IMR-90 (cell line): ENCODE measurements at regions not wholly inside any gene's neighbourhood (a gene's known extent, or its start where the extent isn't known, plus 50 kb on each side); places are given as distances from the start of the nearest gene placed in this dataset.

Experiments
- ATAC-seq: fragments of 200-7000 bp; cut with Tn5 transposase; 2 replicates; pipeline ENCODE4 v1.9.1; 2020; ENCODE audit warnings: low read depth, mild to moderate bottlenecking, moderate library complexity
- BruUV-seq: library from RNA; stranded (reverse); fragments of 400-500 nt; replicated peaks from 2 replicates; lab custom pipeline; 2021; lab: Mats Ljungman, UMichigan
- CTCF ChIA-PET: fragments of 300-600 bp; formaldehyde crosslinking; extraction: SDS; loops from one replicate; lab custom pipeline; 2021; ENCODE audit warnings: antibody characterized with exemption; lab: Yijun Ruan, JAX
- POLR2A ChIA-PET: fragments of 300-600 bp; sonication (Branson Sonifier 250); formaldehyde crosslinking; loops from one replicate; lab custom pipeline; 2022; ENCODE audit warnings: antibody characterized with exemption; ENCODE audit not compliant: unreplicated experiment; lab: Charles Lee
- DNase-seq: peaks from one replicate; pipeline ENCODE4 v3.0.0; 2013
- H2AFZ ChIP-seq: replicated peaks from 2 replicates; pipeline ENCODE3; 2013; ENCODE audit warnings: low read length, mild to moderate bottlenecking; ENCODE audit not compliant: poor library complexity
- H2AK5ac ChIP-seq: 2 replicates; pipeline ENCODE4 v1.6.1; 2013; ENCODE audit warnings: low read depth, low read length, inconsistent platforms
- H2AK9ac ChIP-seq: replicated peaks from 2 replicates; pipeline ENCODE3; 2013; ENCODE audit warnings: mild to moderate bottlenecking, low read depth, low read length, moderate library complexity; ENCODE audit not compliant: poor library complexity
- H2BK120ac ChIP-seq: 2 replicates; pipeline ENCODE4 v1.6.1; 2013; ENCODE audit warnings: low read depth, low read length, inconsistent platforms
- H2BK15ac ChIP-seq: 3 replicates; pipeline ENCODE4 v1.6.1; 2013; ENCODE audit warnings: low read depth, low read length, inconsistent platforms
- H2BK20ac ChIP-seq: 2 replicates; pipeline ENCODE4 v1.6.1; 2013; ENCODE audit warnings: low read depth, mild to moderate bottlenecking, inconsistent platforms, low read length, moderate library complexity
- H2BK5ac ChIP-seq: 2 replicates; pipeline ENCODE4 v1.6.1; 2013; ENCODE audit warnings: mild to moderate bottlenecking, low read depth, low read length, inconsistent platforms; ENCODE audit not compliant: poor library complexity, severe bottlenecking
- H3K14ac ChIP-seq: replicated peaks from 2 replicates; pipeline ENCODE4 v1.6.1; 2013; ENCODE audit warnings: low read depth, low read length, inconsistent platforms
- H3K18ac ChIP-seq: 2 replicates; pipeline ENCODE4 v1.6.1; 2013; ENCODE audit warnings: low read depth, low read length, control low read depth
- H3K23ac ChIP-seq: 2 replicates; pipeline ENCODE4 v1.6.1; 2013; ENCODE audit warnings: low read depth, low read length, inconsistent platforms
- H3K27ac ChIP-seq: 2 replicates; pipeline ENCODE4 v1.5.1; 2013; ENCODE audit warnings: mild to moderate bottlenecking, control low read depth, low read length; ENCODE audit not compliant: insufficient read depth
- H3K27me3 ChIP-seq: 2 replicates; pipeline ENCODE4 v1.6.1; 2013; ENCODE audit warnings: low read length; ENCODE audit not compliant: control insufficient read depth, insufficient read depth
- H3K36me3 ChIP-seq: 2 replicates; pipeline ENCODE4 v1.6.1; 2013; ENCODE audit warnings: low read length, mixed read lengths; ENCODE audit not compliant: control insufficient read depth, insufficient read depth
- H3K4ac ChIP-seq: 2 replicates; pipeline ENCODE4 v1.6.1; 2013; ENCODE audit warnings: low read depth, low read length, inconsistent platforms
- H3K4me1 ChIP-seq: 2 replicates; pipeline ENCODE4 v1.6.1; 2013; ENCODE audit warnings: low read length, mixed read lengths; ENCODE audit not compliant: control insufficient read depth, insufficient read depth
- H3K4me2 ChIP-seq: 2 replicates; pipeline ENCODE4 v1.6.1; 2013; ENCODE audit warnings: low read depth, mild to moderate bottlenecking, control low read depth, low read length, moderate library complexity
- H3K4me3 ChIP-seq: 2 replicates; pipeline ENCODE4 v1.5.1; 2013; ENCODE audit warnings: low read depth, mild to moderate bottlenecking, control low read depth, low read length, moderate library complexity; ENCODE audit not compliant: insufficient read depth
- H3K56ac ChIP-seq: 2 replicates; pipeline ENCODE4 v1.6.1; 2013; ENCODE audit warnings: low read length, inconsistent platforms; ENCODE audit not compliant: insufficient read depth; ENCODE audit errors: extremely low read depth
- H3K79me1 ChIP-seq, 2 experiments: 2 replicates each; pipeline ENCODE4 v1.6.1; 2013; ENCODE audit warnings: low read length in 2 of 2, inconsistent platforms in 1 of 2, low read depth in 1 of 2
- H3K9ac ChIP-seq: 2 replicates; pipeline ENCODE4 v1.6.1; 2013; ENCODE audit warnings: low read depth, low read length, control low read depth
- H3K9me1 ChIP-seq: 2 replicates; pipeline ENCODE4 v1.6.1; 2013; ENCODE audit warnings: low read length, inconsistent platforms; ENCODE audit not compliant: insufficient read depth
- H3K9me3 ChIP-seq: 2 replicates; pipeline ENCODE4 v1.6.1; 2013; ENCODE audit warnings: low read length; ENCODE audit not compliant: control insufficient read depth, insufficient read depth
- H4K20me1 ChIP-seq: 2 replicates; pipeline ENCODE4 v1.6.1; 2013; ENCODE audit warnings: low read length, inconsistent platforms; ENCODE audit not compliant: insufficient read depth
- H4K5ac ChIP-seq: 2 replicates; pipeline ENCODE4 v1.6.1; 2013; ENCODE audit warnings: mild to moderate bottlenecking, low read depth, low read length, control low read depth
- H4K8ac ChIP-seq, 2 experiments: 2 replicates each; pipeline ENCODE4 v1.6.1; 2013; ENCODE audit warnings: low read depth in 2 of 2, low read length in 2 of 2, control low read depth in 1 of 2, inconsistent platforms in 1 of 2
- H4K91ac ChIP-seq: 2 replicates; pipeline ENCODE4 v1.6.1; 2013; ENCODE audit warnings: low read depth, low read length, inconsistent platforms; ENCODE audit not compliant: insufficient read depth
- BHLHE40 ChIP-seq: fragments of 150-350 bp; IDR thresholded peaks from 2 replicates; pipeline ENCODE4 v1.6.1; 2016; ENCODE audit warnings: mild to moderate bottlenecking, low read depth, low read length
- CEBPB ChIP-seq: IDR thresholded peaks from 2 replicates; pipeline ENCODE4 v1.6.1; 2012; ENCODE audit warnings: low read depth, low read length, improper control_type of control experiment
- CHD1 ChIP-seq: IDR thresholded peaks from 2 replicates; pipeline ENCODE4 v1.6.1; 2012; ENCODE audit warnings: low read depth, low read length, improper control_type of control experiment
- FOS ChIP-seq: fragments of 150-350 bp; IDR thresholded peaks from 2 replicates; pipeline ENCODE4 v1.6.1; 2016; ENCODE audit warnings: low read depth, low read length
- MAFK ChIP-seq: IDR thresholded peaks from 2 replicates; pipeline ENCODE4 v1.6.1; 2012; ENCODE audit warnings: low read depth, low read length, improper control_type of control experiment
- MAZ ChIP-seq: IDR thresholded peaks from 2 replicates; pipeline ENCODE4 v1.6.1; 2012; ENCODE audit warnings: low read depth, mild to moderate bottlenecking, low read length, improper control_type of control experiment, moderate library complexity, borderline replicate concordance
- MXI1 ChIP-seq: IDR thresholded peaks from 2 replicates; pipeline ENCODE4 v1.6.1; 2012; ENCODE audit warnings: low read depth, mild to moderate bottlenecking, low read length, moderate library complexity, borderline replicate concordance
- NFE2L2 ChIP-seq: fragments of 150-350 bp; IDR thresholded peaks from 2 replicates; pipeline ENCODE4 v1.6.1; 2016; ENCODE audit warnings: low read depth, mild to moderate bottlenecking, low read length
- POLR2A ChIP-seq: IDR thresholded peaks from 2 replicates; pipeline ENCODE4 v1.6.1; 2012; ENCODE audit warnings: mild to moderate bottlenecking, low read depth, low read length
- RAD21 ChIP-seq: IDR thresholded peaks from 2 replicates; pipeline ENCODE4 v1.6.1; 2012; ENCODE audit warnings: low read length, improper control_type of control experiment
- RCOR1 ChIP-seq: IDR thresholded peaks from 2 replicates; pipeline ENCODE4 v1.6.1; 2012; ENCODE audit warnings: mild to moderate bottlenecking, low read length, improper control_type of control experiment; ENCODE audit not compliant: insufficient replicate concordance
- RFX5 ChIP-seq: IDR thresholded peaks from 2 replicates; pipeline ENCODE4 v1.8.0; 2012; ENCODE audit warnings: low read depth, mild to moderate bottlenecking, low read length, moderate library complexity
- SMC3 ChIP-seq: fragments of 150-350 bp; IDR thresholded peaks from 2 replicates; pipeline ENCODE4 v1.6.1; 2016; ENCODE audit warnings: low read depth, mild to moderate bottlenecking, antibody characterized with exemption, low read length, moderate library complexity
- WGBS, 2 experiments: methylation state at CpG; one replicate each; pipeline versions ENCODE4 v1.1.5 to v1.1.7; 2013; ENCODE audit warnings: missing lambda C conversion rate in 2 of 2; ENCODE audit not compliant: insufficient read length in 1 of 2; ENCODE audit errors: extremely low coverage in 2 of 2; 5-methylcytosine and 5-hydroxymethylcytosine counted together
- dilution Hi-C: fragments of 300-500 bp; cut with HindIII; formaldehyde crosslinking; loops from one replicate; pipeline ENCODE4 v1.14.3; 2018; ENCODE audit warnings: low sequenced_read_pairs; ENCODE audit not compliant: unreplicated experiment
- in situ Hi-C: fragments of 300-500 bp; cut with MboI; formaldehyde crosslinking; loops from 3 replicates; pipeline ENCODE4 v1.14.3; 2019; ENCODE audit warnings: low sequenced_read_pairs, inconsistent platforms, mixed read lengths
- intact Hi-C: fragments of 100-400 bp; cut with micrococcal nuclease; formaldehyde crosslinking; loops from 2 replicates; pipeline ENCODE4 v1.10.0; 2022
- TF ChIP-seq, protein P1 (sequence below): fragments of 150-350 bp; IDR thresholded peaks from 2 replicates; pipeline ENCODE4 v1.6.1; 2017; ENCODE audit warnings: mild to moderate bottlenecking, antibody characterized with exemption, low read length, low read depth
- TF ChIP-seq, protein P2 (sequence below): fragments of 150-350 bp; IDR thresholded peaks from 2 replicates; pipeline ENCODE4 v1.6.1; 2016; ENCODE audit warnings: low read depth, mild to moderate bottlenecking, low read length, moderate library complexity, borderline replicate concordance
- TF ChIP-seq, protein P3 (sequence below): conservative IDR thresholded peaks from 2 replicates; pipeline ENCODE4 v1.5.1; 2012; ENCODE audit warnings: mild to moderate bottlenecking, low read depth, low read length, improper control_type of control experiment

GRCh38 chr21:19855522-19855921, 1142.7 kb upstream of the NCAM2 start:
- no peak overlapping the region for H2AK9ac ChIP-seq
- H3K9me3 ChIP-seq: peaks cover 20% of the 10 kb centered on the region; the same call in 1 of the 2 replicates
- ChIA-PET CTCF (no interaction called here), POLR2A (no interaction called here)
- no peak overlapping the region for H3K9ac ChIP-seq
- H2BK5ac ChIP-seq: no peak overlapping the region
- H3K56ac ChIP-seq: no peak overlapping the region
- no TSS peak for BruUV-seq
- dilution Hi-C loops: no loop called here
- no peaks in the 10 kb centered on the region for H3K36me3 ChIP-seq
- H2AK5ac ChIP-seq: no peak overlapping the region
- H3K18ac ChIP-seq: no peak overlapping the region
- H3K14ac ChIP-seq: no peak overlapping the region
- no peak for TF ChIP-seq NFE2L2
- no peak for TF ChIP-seq CHD1
- TF ChIP-seq, protein P1, sequence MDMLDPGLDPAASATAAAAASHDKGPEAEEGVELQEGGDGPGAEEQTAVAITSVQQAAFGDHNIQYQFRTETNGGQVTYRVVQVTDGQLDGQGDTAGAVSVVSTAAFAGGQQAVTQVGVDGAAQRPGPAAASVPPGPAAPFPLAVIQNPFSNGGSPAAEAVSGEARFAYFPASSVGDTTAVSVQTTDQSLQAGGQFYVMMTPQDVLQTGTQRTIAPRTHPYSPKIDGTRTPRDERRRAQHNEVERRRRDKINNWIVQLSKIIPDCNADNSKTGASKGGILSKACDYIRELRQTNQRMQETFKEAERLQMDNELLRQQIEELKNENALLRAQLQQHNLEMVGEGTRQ: no peak
- TF ChIP-seq RCOR1: no peak
- no peak for TF ChIP-seq MAFK
- no peak for TF ChIP-seq FOS
- no peak for TF ChIP-seq MXI1
- no peak for TF ChIP-seq CEBPB
- no peak for TF ChIP-seq RAD21
- TF ChIP-seq RFX5: no peak
- TF ChIP-seq POLR2A: no peak
- TF ChIP-seq, protein P2, sequence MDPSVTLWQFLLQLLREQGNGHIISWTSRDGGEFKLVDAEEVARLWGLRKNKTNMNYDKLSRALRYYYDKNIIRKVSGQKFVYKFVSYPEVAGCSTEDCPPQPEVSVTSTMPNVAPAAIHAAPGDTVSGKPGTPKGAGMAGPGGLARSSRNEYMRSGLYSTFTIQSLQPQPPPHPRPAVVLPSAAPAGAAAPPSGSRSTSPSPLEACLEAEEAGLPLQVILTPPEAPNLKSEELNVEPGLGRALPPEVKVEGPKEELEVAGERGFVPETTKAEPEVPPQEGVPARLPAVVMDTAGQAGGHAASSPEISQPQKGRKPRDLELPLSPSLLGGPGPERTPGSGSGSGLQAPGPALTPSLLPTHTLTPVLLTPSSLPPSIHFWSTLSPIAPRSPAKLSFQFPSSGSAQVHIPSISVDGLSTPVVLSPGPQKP: no peak
- TF ChIP-seq BHLHE40: no peak
- TF ChIP-seq MAZ: no peak
- TF ChIP-seq SMC3: no peak
- TF ChIP-seq, protein P3, sequence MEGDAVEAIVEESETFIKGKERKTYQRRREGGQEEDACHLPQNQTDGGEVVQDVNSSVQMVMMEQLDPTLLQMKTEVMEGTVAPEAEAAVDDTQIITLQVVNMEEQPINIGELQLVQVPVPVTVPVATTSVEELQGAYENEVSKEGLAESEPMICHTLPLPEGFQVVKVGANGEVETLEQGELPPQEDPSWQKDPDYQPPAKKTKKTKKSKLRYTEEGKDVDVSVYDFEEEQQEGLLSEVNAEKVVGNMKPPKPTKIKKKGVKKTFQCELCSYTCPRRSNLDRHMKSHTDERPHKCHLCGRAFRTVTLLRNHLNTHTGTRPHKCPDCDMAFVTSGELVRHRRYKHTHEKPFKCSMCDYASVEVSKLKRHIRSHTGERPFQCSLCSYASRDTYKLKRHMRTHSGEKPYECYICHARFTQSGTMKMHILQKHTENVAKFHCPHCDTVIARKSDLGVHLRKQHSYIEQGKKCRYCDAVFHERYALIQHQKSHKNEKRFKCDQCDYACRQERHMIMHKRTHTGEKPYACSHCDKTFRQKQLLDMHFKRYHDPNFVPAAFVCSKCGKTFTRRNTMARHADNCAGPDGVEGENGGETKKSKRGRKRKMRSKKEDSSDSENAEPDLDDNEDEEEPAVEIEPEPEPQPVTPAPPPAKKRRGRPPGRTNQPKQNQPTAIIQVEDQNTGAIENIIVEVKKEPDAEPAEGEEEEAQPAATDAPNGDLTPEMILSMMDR: no peak
- H2BK20ac ChIP-seq: no peak overlapping the region
- no peak overlapping the region for H2BK15ac ChIP-seq
- H4K91ac ChIP-seq: no peak overlapping the region
- no peaks in the 10 kb centered on the region for H3K4me1 ChIP-seq
- H3K9me1 ChIP-seq: no peaks in the 10 kb centered on the region
- no peaks in the 10 kb centered on the region for H4K20me1 ChIP-seq
- no peak overlapping the region for H3K23ac ChIP-seq
- H2BK120ac ChIP-seq: no peak overlapping the region
- DNase-seq: no peak
- no peak for ATAC-seq
- no peaks in the 10 kb centered on the region for H3K27me3 ChIP-seq
- H3K4ac ChIP-seq: no peak overlapping the region
- WGBS, 2 experiments: no CpG with 5 or more reads among the region's 3 CpGs
- H2AFZ ChIP-seq: no peak overlapping the region
- no peak overlapping the region for H4K5ac ChIP-seq
- no peak overlapping the region for H3K4me2 ChIP-seq
- no peaks in the 10 kb centered on the region for H3K79me1 ChIP-seq
- H3K27ac ChIP-seq: no peak overlapping the region
- no peak overlapping the region for H4K8ac ChIP-seq
- intact Hi-C loops: no loop called here
- in situ Hi-C loops: no loop called here
- H3K4me3 ChIP-seq: no peak overlapping the region
